Effector CD8-positive, alpha-beta T cell (primary cell): ENCODE measurements at regions not wholly inside any gene's neighbourhood (a gene's known extent, or its start where the extent isn't known, plus 50 kb on each side); places are given as distances from the start of the nearest gene placed in this dataset.
"Not testable (repeated sequence)": the region's sequence is repeated elsewhere in the genome, so short reads cannot be mapped to it uniquely, and the experiment has no call there.

Source experiments
- DNase-seq: peaks from one replicate; lab custom pipeline; 2025; lab: John Stamatoyannopoulos, UW

DNA sequence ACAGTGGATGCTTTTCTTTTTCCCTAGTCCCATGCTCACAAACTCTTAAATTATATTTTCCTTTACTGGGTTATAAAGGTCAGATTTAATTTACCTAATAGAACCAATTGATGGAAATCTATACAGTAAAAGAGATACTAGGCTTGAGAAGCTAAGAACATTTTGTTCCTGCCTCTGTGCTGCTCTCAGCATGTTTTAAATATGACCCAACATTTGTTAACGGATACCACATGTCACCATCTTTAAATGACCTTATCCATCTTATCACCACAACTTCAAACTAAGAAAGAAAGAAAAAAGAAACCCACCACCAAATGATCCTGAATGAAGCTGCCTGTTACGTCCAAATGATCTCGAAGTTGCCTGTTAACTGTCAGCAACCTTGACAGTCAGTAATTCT, 334.7 kb upstream of the ZNF608 start:
- DNase-seq, result no peak

- DNase-seq, result no peak
Observed at GRCh38 chr5:125083981-125084380, 337.5 kb upstream of the ZNF608 start.

GRCh38 chr5:125085797-125086505, 339.5 kb upstream of the ZNF608 start:
- DNase-seq, result no peak

DNA sequence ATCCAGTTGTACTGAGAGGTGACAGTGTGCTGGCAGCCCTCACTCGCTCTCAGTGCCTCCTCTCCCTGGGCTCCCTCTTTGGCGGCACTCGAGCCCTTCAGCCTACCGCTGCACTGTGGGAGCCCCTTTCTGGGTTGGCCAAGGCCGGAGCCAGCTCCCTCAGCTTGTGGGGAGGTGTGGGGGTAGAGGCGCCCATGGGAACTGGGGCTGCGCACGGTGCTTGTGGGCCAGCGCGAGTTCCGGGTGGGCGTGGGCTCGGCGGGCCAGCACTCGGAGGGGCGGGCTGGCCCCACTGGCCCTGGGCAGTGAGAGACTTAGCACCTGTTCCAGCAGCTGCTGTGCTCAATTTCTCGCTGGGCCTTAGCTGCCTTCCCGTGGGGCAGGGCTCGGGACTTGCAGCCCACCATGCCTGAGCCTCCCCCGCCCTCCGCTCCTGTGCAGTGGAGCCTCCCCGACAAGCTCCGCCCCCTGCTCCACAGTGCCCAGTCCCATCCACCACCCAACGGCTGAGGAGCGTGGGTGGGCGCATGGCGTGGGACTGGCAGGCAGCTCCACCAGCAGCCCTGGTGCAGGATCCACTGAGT, 342.2 kb upstream of the ZNF608 start:
- no peak for DNase-seq

DNA sequence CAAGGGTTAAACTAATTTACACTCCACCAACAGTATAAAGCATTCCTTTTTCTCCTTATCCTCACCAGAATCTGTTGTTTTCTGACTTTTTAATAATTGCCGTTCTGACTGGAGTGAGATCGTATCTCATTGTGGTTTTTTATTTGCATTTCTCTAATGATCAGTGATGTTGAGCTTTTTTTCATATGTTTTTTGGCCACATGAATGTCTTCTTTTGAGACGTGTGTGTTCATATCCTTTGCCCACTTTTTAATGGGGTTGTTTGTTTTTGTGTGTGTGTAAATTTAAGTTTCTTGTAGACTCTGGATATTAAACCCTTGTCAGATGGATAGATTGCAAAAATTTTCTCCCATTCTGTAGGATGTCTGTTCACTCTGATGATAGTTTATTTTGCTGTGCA, 345.7 kb upstream of the ZNF608 start:
- not testable (repeated sequence) for DNase-seq

GRCh38 chr5:125093776-125094175, 347.3 kb upstream of the ZNF608 start:
- no peak for DNase-seq

DNA sequence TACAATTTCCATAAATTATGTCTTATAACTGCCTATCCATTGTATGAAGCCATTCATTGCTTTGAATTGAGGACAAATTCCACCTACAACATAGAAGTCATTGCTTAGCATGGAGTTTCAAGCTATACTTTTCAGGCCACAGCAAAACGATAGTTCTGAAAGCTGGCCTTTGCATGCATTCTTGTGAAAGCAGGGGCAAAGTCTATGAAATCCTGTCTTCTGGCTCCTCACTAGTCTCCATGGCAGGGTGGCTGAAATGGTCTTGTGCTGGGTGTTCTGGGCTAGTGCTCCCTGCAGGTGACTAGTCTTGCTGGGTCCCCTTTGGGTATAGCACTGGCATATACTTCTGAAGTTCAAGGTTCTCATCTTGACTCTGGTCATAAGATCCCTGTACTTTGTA, 353.9 kb upstream of the ZNF608 start:
- DNase-seq, result no peak

GRCh38 chr5:125100951-125101350, 354.5 kb upstream of the ZNF608 start:
- DNase-seq, result no peak

- no peak for DNase-seq
Observed at GRCh38 chr5:125103459-125103858, 357.0 kb upstream of the ZNF608 start.

DNA sequence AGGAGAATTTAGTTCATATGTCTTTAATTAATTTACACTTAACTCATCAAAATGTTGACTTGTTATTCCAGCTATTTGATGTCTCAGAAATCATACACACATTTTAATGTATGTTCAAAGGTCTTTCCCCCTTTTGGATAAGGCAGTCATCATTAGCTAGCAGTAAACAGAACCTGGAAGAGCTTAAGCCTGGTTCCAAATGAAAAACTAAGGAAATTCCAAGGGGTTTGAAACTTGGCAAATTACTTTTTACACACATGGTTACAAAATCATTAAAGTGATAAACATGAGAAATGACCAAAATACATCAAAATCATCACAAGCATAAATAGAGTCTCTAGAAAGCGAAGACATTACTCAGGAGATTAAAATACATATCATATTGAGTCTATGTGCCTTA, 359.8 kb upstream of the ZNF608 start:
- DNase-seq, result no peak

DNA sequence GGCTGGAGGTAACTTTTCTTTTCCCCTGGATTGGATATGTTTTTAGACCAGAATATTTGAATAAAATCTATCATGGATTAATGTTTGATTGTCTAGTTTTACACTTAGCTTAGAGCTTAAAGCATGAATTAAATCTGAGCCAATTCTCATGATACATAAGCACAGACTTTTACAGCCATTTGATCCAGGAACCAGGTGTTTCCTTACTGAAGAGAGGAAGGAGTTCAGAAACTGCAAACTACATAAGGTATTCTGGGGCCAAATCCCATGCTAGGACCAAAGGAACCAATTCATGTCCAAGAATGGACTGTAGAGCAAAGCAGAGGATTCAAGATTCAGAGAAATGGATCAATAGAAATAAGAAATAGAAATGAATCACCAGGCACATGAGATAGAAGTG, 360.4 kb upstream of the ZNF608 start:
- DNase-seq, result no peak

DNA sequence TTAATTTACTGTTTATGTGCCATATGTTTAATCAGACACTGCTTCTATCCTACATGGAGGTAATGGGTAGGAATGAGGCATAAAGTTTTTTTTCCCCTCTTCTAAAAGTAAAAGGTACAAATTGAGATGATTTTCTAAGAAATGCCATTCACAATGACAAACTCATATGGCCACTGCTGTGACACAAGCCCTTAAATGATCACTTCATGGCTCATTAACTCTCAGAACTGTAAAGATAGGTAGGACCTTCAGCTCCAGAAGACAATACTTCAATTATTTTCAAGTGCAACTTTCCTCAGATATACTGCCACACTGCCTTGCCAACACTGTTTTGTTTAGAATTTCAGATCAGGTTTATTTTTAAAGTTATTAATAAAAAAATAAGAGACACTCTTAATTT, 362.9 kb upstream of the ZNF608 start:
- DNase-seq, result no peak

DNA sequence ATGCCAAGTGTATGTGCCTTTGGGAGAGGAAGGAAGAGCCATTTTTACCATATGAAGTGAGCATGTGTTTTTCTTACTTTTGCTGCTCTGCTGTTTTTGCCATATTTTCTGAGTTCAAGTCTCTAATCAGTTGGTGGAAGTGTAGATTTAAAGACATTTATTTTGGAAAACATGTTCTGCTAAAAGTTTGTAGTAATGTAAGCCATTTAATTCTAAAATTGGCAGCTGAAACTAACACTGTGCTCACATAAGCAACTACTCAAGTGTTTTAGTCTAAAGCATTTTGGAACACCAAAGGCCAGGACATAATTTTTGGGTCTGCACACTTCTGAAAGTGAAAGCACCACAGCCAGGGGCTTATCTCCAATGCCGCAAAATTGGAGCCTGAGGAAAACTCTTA, 363.4 kb upstream of the ZNF608 start:
- DNase-seq, result no peak

DNA sequence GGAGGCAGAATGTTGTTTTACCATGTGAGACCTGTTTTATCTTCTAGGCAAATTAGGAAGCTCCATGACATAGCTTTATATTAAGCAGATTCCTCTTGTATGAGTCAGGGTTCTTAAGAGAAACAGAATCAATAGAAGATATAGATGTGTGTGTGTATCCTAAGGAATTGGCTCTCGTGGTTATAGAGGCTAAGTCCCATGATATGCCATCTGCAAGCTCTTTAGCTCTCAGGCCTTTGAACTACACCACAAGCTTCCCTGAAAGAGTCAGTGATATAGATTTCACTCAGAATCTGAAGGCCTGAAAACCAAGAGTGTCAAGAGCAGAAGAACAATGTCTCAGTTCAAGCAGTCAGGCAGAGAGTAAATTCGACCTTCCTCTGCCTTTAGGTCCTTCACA, 365.8 kb upstream of the ZNF608 start:
- no peak for DNase-seq

GRCh38 chr5:125113328-125113727, 366.9 kb upstream of the ZNF608 start:
- no peak for DNase-seq

GRCh38 chr5:125115195-125115525, 368.7 kb upstream of the ZNF608 start:
- no peak for DNase-seq

DNA sequence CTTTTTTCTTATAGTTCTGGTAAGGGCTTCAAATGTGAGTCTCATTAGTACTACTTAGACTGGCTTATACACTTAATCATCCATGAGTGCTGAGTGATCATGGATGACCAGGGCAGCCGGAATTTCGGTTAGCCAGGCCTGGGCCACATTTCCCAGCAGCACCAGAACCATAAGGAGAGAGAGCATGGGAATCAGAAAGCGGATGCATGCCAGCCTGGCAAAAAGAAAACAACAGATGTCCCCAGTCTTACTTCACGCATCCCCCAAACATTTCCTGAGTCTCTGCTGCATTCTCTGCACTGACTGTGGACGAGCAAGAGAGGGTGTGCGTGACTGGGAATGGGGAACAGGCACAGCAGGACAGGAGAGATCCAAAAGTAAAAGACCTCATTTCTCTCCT, 371.1 kb upstream of the ZNF608 start:
- no peak for DNase-seq

DNA sequence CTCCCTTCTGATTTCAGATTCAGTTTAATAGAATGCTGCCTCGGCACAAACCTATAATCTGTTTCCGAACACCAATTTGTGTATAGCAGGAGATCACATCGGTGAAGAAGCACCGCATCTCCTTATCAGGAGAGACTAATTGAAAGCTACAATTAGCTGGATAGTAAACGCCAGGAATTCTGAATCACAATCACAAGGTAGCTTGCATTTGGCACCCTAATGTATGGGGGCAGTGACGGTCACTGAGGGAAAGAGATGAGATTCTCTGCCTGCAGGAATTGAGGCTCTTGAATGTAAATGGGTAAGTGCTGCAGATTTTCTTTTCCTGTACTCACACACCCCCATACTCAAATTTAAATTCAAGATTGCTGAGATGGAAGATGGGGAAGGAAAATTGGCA, 373.6 kb upstream of the ZNF608 start:
- DNase-seq, result no peak

- DNase-seq, result no peak
Observed at GRCh38 chr5:125125031-125125823, 378.8 kb upstream of the ZNF608 start.

DNA sequence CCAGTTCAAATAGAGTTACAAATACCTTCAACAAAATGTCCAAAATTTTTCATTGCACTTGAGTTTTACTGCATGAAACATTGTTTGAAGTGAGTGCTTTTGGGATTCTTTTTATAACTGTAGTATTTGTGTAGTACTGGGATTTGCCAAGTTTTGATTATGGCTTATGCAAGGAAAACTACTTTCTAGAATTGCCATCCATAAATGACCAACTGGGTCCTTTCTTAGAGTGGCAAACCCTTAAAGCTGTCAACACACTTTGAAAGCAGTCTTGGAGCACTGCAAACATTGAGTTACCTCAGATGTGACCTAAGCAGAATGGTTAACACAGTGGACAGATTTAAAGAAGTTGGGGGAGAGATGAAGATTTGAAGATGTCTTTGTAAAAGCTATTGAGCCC, 379.6 kb upstream of the ZNF608 start:
- no peak for DNase-seq

DNA sequence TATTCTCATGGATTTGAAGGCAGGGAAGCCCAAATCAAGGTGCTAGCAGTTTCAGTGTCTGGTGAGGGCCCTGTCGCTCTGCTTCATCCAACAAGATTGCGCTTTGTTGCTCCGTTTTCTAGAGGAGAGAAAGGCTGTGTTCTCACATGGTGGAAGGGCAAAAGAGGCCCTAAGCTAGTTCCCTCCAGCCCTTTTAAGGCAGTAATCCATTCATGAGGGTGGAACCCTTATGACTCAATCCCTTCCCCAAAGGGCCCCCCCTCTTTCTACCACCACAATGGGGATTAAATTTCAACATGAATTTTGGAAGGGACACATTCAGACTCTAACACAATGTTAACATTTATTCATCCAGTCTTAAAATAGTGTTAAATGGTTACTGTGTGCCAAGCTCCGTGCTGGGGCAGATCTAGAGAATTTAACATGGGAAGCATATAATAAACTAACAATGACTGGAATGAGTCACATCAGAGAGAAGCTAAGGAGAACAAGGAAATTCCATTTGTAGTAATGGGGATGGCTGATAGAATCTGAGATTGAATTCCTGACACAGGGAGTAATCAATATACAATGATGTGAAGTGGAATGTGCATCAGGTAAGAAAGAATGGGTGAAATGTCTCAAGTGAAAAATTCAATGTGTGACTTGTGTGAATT, 382.8 kb upstream of the ZNF608 start:
- DNase-seq, result no peak

- DNase-seq, result no peak
Observed at GRCh38 chr5:125130591-125130990, 384.2 kb upstream of the ZNF608 start.
